GM19463 (cell line): ENCODE measurements at regions not wholly inside any gene's neighbourhood (a gene's known extent, or its start where the extent isn't known, plus 50 kb on each side); places are given as distances from the start of the nearest gene placed in this dataset.

Source experiments
- ATAC-seq: cut with Tn5 transposase; IDR thresholded peaks from one replicate; pipeline ENCODE4 v1.9.1; 2021; ENCODE audit warnings: mild to moderate bottlenecking, moderate library complexity; ENCODE audit not compliant: unreplicated experiment

DNA sequence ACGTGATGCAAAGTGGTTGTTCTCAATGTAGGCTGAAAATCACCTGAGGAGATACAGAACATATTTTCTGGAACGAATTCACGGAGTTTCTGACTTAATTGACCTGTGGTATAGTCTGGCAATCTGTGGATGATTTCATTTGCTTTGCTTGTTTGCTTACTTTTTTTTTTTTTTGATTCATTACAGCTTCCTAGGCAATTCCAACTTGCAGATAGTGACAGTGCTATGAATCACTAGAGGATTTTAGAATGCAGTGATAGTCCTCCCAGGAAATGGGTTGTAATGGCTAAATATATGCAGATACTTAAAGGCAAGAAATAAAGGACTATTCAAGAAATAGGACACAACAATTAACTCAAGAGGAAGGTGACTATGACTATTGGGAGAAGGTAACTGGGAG is 1378.1 kb upstream of the PRMT6 start:
- no peak for ATAC-seq

- ATAC-seq: no peak
Observed at GRCh38 chr1:105684714-105685113, 1371.8 kb upstream of the PRMT6 start.

- ATAC-seq: no peak
Observed at GRCh38 chr1:105686026-105686425, 1370.4 kb upstream of the PRMT6 start.

- no peak for ATAC-seq
Observed at GRCh38 chr1:105686874-105687690, 1369.4 kb upstream of the PRMT6 start.

GRCh38 chr1:105700723-105701122 is 1355.8 kb upstream of the PRMT6 start:
- no peak for ATAC-seq

GRCh38 chr1:105724286-105724685 is 1332.2 kb upstream of the PRMT6 start:
- no peak for ATAC-seq

- ATAC-seq: no peak
Observed at GRCh38 chr1:105730701-105731100, 1325.8 kb upstream of the PRMT6 start.

DNA sequence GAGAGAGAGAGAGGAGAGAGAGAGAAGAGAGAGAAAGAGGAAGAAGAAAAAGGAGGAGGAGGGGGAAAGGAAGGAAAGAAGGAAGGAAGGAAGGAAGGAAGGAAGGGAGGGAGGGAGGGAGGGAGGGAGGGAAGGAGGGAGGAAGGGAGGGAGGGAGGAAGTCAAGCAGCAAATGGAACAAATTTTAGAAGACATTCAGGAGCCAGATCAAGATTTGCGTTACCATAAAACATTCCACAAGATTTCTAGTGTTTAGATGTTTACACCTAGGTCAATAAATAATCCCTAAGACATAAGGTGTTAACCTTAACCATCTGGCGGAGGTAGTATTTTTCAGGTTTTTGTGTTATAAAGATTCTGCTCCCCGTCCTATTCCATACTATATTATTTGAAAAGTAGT is 1320.1 kb upstream of the PRMT6 start:
- ATAC-seq: no peak

- ATAC-seq: no peak
Observed at GRCh38 chr1:105779727-105780126, 1276.7 kb upstream of the PRMT6 start.

DNA sequence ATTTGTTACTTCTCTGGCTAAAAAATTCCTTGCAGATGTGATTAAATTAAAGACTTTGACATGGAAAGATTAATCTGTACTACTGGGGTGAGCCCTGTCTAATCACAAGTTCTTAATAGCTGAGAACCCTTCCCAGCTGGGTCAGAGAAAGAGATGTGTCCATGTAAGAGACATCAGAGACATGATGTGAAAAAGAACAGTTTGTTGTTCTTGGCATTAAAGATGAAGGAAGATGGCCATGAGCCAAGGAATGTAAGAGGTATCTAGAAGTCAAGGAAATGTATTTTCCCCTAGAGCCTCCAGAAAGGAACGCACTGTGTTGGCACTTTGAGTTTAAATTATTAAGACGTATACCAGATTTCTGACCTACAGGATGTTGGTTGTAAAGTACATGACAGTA is 1271.5 kb upstream of the PRMT6 start:
- no peak for ATAC-seq

DNA sequence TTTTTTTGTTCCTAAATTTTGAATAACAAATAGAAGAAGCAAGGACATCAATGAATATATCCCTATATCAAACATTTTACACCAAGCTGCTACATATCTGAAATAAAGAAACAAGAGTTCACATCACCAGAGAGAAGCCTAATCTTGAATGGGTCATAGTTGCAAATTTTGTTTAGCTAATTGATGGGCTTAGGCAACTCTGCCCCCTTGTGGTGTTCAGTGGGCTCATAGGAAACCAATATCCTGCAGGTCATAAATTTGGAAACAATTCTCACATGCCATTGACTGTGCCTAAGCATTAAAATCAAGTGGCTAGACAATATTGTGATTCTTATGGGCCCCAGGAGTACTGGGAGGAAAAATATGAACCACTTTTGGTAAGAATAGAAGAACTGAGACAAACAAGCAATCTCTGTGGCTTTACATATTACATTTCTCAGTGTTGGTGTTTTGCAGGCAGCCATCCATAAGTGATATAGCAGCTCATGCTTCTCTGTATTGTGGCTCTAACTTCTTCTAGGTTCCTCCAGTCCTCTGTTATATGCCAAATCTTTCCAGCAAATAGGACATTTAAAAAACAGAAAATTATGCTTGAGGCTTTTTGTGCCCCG is 1262.8 kb upstream of the PRMT6 start:
- ATAC-seq: peak; percentile 42

GRCh38 chr1:105795741-105796140 is 1260.7 kb upstream of the PRMT6 start:
- ATAC-seq: no peak

DNA sequence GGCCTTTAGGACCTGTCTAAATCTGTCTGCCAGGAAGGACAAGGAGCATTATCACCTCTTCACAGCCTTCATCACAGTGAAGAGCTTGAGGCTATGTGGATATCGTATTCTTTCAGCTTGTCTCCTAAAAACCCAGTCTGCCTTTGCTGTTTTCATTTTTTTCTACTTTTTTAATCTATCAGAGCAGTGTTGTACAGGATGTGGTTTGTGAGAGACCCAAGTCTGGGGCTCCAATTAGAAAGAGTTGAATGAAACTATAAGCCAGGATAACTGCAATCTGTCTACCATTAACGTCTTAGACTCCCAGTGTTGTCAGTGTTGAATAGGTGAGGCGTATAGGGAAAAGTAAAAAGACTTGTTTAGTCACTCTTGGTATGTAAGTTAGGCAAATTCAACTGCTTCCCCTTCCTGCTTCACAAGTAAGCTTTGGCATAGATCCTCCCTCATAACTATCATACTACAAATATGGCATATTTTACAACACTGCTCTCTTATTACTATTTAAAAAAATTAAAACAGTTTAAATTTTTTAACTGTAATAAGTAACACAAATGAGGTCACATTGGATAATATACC is 1225.8 kb upstream of the PRMT6 start:
- no peak for ATAC-seq

- no peak for ATAC-seq
Observed at GRCh38 chr1:105838071-105838470, 1218.4 kb upstream of the PRMT6 start.

GRCh38 chr1:105865546-105865945 is 1190.9 kb upstream of the PRMT6 start:
- no peak for ATAC-seq

DNA sequence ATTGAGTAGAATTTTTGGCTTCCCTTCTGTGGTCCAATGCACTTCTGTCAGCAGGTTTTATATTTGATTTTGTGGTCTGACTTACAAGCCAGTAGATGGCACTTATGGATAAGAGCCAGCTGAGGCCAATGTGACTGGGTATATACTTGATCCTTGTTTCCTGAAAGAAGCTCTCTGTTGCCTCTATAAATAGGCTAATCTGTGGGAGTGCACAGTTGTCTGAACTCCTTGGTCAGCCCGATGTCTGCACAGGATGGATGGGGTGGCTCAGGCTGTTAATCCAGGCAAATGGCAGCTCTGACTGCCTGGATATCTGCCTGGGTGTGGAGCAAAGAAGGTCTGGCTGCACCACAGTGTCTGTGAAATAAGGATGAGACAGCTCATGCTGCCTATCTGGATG is 1183.7 kb upstream of the PRMT6 start:
- no peak for ATAC-seq

DNA sequence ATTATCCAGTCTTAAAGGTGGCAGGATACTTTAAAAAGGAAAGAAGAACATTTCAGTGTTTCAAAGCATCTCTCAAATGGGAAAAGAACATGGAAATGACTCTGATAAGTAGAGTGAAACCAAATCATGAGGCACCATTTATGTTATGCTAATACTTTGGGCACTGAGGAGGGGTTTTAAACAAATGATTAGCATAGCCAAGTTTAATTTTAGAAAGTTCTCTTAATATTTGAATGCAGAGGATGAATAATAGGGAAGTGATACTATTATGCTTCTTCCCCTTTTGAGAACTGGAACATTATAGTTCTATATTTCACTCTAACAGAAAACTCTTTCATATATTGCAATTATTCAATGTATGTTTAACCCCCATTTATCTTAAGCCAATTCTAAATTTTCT is 1181.9 kb upstream of the PRMT6 start:
- no peak for ATAC-seq

GRCh38 chr1:105886309-105886708 is 1170.2 kb upstream of the PRMT6 start:
- ATAC-seq: no peak

- ATAC-seq: no peak
Observed at GRCh38 chr1:105891308-105891707, 1165.2 kb upstream of the PRMT6 start.

GRCh38 chr1:105894006-105894405 is 1162.5 kb upstream of the PRMT6 start:
- ATAC-seq: no peak

- no peak for ATAC-seq
Observed at GRCh38 chr1:105909811-105910210, 1146.7 kb upstream of the PRMT6 start.

- no peak for ATAC-seq
Observed at GRCh38 chr1:105914403-105914802, 1142.1 kb upstream of the PRMT6 start.
